ENCODE measurements at regions not wholly inside any gene's neighbourhood (a gene's known extent, or its start where the extent isn't known, plus 50 kb on each side); places are given as distances from the start of the nearest gene placed in this dataset.
A peak's percentile ranks its signal among the peaks of the same experiment; 100 is the strongest.

- DNase-seq (ENCODE audit: extremely low spot score) = no peak
- ChIA-PET CTCF (interaction anchor here (1.8 kb wide), 1 partner anchor 18 kb away, joined by 4 read pairs; no protein-coding TSS in a partner anchor), POLR2A (no interaction called here)
- TF ChIP-seq CTCF (IDR thresholded peaks at IDR 0.05; ENCODE audit: control extremely low read depth, extremely low read depth, low read depth, missing control alignments) = no peak
These were observed 105.1 kb upstream of the DCLK2 start for GRCh38 chr4:149973181-149973580.

- POLR2A ChIA-PET = no interaction called here
These were observed 103.1 kb upstream of the DCLK2 start for GRCh38 chr4:149975172-149975571.

GRCh38 chr4:149980121-149980682, 98.0 kb upstream of the DCLK2 start:
- TF ChIP-seq CTCF (IDR thresholded peaks at IDR 0.05; ENCODE audit: control extremely low read depth, extremely low read depth, low read depth, missing control alignments) = no peak
- ChIA-PET POLR2A (no interaction called here), CTCF (interaction anchor here (1.0 to 1.8 kb wide), 3 partner anchors 14 to 266 kb away, joined by 3 to 5 read pairs (median 4); no protein-coding TSS in a partner anchor)
- no peak for DNase-seq (ENCODE audit: extremely low spot score)

More at GRCh38 chr4:149975172-149975571, 103.1 kb upstream of the DCLK2 start:
- DNase-seq (ENCODE audit: extremely low spot score) = no peak
- CTCF ChIA-PET = no interaction called here
- no peak for TF ChIP-seq CTCF (IDR thresholded peaks at IDR 0.05; ENCODE audit: control extremely low read depth, extremely low read depth, low read depth, missing control alignments)

GRCh38 chr4:149980941-149981340, 97.3 kb upstream of the DCLK2 start:
- ChIA-PET POLR2A (no interaction called here), CTCF (interaction anchor here (0.6 to 3.1 kb wide), 12 partner anchors 9 to 264 kb away, joined by 3 to 14 read pairs (median 4); no protein-coding TSS in a partner anchor)
- peak; percentile 76 for TF ChIP-seq CTCF (IDR thresholded peaks at IDR 0.05; ENCODE audit: control extremely low read depth, extremely low read depth, low read depth, missing control alignments)
- DNase-seq (ENCODE audit: extremely low spot score) = peak; percentile 39

- TF ChIP-seq CTCF (IDR thresholded peaks at IDR 0.05; ENCODE audit: control extremely low read depth, extremely low read depth, low read depth, missing control alignments) = no peak
- DNase-seq (ENCODE audit: extremely low spot score) = no peak
- ChIA-PET POLR2A (no interaction called here), CTCF (interaction anchor here (2.5 to 3.1 kb wide), 2 partner anchors 14 to 259 kb away, joined by 8 to 14 read pairs; no protein-coding TSS in a partner anchor)
These were observed 94.8 kb upstream of the DCLK2 start for GRCh38 chr4:149983401-149983800.

- no peak for DNase-seq (ENCODE audit: extremely low spot score)
- POLR2A ChIA-PET = no interaction called here
- CTCF ChIA-PET = interaction anchor here (3.1 kb wide), 1 partner anchor 259 kb away, joined by 14 read pairs; no protein-coding TSS in a partner anchor
- no peak for TF ChIP-seq CTCF (IDR thresholded peaks at IDR 0.05; ENCODE audit: control extremely low read depth, extremely low read depth, low read depth, missing control alignments)
These were observed 94.3 kb upstream of the DCLK2 start for GRCh38 chr4:149983931-149984330.
